GM10266 (cell line): ENCODE measurements at regions not wholly inside any gene's neighbourhood (a gene's known extent, or its start where the extent isn't known, plus 50 kb on each side); places are given as distances from the start of the nearest gene placed in this dataset.

Experiments
- DNase-seq: peaks from one replicate; pipeline ENCODE4 v3.0.0; 2012; ENCODE audit errors: extremely low spot score
- TF ChIP-seq, protein P1 (sequence below): IDR thresholded peaks from 2 replicates; pipeline ENCODE4 v1.5.1; 2012; ENCODE audit warnings: mild to moderate bottlenecking, low read depth; ENCODE audit not compliant: control insufficient read depth, insufficient read depth; ENCODE audit errors: missing control alignments

DNA sequence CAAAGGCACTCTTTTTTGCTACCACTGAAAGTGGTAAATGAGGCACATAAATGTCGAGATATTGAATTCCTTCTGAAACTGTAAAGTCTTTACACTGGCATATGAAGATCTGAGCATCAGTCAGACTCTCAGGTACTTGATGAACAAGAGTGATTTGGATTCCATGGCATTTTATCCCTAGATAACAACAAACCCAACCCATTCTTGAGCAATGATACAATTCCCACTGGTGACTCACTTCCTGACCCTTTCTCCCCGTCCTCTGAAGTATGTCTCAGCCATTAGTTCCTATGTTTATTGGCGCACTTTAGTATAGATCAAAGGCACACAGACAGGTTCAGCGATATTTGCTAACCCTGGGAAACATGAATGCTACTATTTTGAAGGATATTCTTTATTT, 147.0 kb upstream of the RBFOX1 start:
- DNase-seq = no peak
- TF ChIP-seq, protein P1, sequence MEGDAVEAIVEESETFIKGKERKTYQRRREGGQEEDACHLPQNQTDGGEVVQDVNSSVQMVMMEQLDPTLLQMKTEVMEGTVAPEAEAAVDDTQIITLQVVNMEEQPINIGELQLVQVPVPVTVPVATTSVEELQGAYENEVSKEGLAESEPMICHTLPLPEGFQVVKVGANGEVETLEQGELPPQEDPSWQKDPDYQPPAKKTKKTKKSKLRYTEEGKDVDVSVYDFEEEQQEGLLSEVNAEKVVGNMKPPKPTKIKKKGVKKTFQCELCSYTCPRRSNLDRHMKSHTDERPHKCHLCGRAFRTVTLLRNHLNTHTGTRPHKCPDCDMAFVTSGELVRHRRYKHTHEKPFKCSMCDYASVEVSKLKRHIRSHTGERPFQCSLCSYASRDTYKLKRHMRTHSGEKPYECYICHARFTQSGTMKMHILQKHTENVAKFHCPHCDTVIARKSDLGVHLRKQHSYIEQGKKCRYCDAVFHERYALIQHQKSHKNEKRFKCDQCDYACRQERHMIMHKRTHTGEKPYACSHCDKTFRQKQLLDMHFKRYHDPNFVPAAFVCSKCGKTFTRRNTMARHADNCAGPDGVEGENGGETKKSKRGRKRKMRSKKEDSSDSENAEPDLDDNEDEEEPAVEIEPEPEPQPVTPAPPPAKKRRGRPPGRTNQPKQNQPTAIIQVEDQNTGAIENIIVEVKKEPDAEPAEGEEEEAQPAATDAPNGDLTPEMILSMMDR = no peak

DNA sequence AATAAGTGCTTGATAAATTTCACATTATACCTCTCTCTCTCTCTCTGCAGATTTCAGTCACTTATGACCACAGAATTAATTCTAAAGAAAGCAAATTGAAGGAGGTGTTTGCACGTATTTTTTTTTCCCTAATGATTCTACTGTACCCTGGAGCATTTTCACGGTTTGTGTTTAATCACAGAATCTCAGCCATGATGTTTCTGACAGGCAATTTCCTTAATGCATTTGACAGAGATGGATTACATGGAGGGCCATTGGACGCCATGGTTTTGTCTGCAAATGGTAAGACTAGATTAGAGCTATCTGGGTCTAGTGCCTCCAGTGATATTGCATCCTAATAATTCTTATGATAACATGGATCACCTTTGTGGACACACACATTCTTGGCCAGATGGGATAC, 147.5 kb upstream of the RBFOX1 start:
- TF ChIP-seq, protein P1 = no peak
- DNase-seq = no peak

DNA sequence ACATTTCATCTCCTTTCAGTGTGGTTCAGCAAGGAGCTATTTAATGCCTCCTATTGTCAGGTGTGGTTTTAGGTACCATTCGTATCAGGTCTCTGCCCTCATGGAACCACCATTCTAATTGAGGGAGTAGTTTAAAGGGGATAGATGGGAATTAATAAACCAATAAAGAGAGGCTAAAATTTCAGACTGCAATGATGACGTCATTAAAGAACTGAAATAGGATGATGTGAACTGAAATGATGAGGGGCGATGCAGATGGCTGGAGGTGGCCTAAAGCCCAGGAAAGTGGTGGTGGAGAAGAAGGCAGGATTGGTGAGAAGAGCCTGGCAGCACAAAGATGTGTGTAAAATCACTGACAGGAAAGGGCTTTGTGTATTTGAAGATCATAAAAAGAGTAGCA, 148.9 kb upstream of the RBFOX1 start:
- DNase-seq = no peak
- TF ChIP-seq, protein P1 = no peak

DNA sequence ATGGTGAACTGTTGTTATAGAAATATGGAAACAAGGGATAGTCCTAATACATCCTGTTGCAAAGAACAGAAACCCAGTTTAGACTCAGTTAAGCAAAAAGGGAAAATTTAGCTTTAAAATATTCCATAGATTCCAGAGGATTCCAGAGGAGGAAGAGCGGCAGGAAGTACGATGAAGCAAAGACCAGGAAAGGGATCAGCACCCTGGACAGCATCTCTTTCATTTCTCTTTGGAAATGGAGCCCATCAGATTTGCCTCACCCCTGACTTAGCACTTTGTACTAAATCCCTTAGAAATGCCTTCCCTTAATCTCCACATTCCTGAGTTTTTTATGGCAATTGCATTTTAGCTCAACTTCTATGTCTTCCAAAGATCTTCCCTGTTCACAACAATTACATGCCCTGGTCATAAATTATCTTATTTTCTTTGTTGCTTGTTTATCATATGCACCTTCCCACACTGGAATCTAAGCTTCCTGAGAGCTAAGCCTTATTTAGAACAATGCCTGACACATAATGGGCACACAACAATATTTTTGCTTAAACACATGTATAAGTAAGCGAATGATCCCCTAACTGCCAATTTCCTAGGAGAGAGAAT, 150.0 kb upstream of the RBFOX1 start:
- TF ChIP-seq, protein P1 = no peak
- DNase-seq = no peak

DNA sequence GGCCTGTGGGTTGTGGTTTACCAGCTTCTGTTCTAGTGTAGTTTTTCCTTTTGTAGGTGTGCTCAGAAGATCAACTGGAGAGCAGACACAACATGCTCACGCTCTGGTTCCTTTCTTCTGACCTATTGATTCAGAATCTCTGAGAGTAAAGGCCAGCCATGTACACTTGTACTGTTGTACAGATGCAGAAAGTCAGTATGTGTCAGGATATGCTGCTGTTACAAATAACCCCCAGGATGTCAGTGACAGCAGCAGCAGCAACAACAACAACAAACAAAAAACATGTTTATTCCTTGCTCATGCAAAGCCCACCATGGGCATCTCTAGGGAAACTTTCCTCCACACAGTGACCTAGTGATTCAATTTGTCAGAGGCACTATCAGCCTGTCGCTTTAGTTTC, 154.8 kb upstream of the RBFOX1 start:
- no peak for DNase-seq
- TF ChIP-seq, protein P1 = no peak

DNA sequence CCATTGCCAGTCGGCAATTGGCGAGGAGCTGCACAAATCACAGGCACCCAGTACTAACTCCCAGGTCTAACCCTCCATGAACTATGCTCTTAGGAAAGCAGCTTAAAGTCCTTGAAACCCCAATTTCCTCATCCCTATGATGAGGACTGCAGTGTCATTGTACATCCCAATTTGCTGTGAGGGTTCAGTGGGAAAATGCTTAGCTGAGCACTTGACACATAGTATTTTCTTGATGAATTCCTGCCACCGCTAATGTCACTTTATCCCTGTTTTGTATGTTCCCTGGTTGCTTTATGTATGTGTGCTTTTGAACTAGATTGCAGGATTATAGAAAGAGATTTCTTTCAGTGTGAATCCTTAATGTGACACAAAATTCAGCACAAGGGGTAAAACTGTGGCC, 161.5 kb upstream of the RBFOX1 start:
- TF ChIP-seq, protein P1 = no peak
- no peak for DNase-seq

DNA sequence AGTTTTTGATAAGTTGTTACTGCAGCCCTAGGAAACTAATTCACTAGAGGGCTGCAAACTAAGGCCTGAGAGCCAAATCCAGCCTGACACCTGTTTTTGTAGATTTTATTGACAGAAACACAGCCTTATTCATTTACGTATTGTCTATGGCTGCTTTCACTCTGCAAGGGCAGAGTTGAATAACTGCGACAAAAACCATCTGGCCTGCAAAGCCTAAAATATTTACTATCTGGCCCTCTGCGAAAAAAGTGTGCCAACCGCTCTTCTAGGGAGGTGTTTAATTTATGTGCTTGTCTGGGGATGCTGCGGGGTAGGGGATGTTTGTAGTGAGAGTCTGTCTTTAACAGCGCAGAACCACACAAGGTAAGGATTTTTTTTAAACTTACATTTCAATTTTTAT, 165.0 kb upstream of the RBFOX1 start:
- TF ChIP-seq, protein P1 = no peak
- DNase-seq = no peak
